ENCODE measurements at regions not wholly inside any gene's neighbourhood (a gene's known extent, or its start where the extent isn't known, plus 50 kb on each side); places are given as distances from the start of the nearest gene placed in this dataset.

DNA sequence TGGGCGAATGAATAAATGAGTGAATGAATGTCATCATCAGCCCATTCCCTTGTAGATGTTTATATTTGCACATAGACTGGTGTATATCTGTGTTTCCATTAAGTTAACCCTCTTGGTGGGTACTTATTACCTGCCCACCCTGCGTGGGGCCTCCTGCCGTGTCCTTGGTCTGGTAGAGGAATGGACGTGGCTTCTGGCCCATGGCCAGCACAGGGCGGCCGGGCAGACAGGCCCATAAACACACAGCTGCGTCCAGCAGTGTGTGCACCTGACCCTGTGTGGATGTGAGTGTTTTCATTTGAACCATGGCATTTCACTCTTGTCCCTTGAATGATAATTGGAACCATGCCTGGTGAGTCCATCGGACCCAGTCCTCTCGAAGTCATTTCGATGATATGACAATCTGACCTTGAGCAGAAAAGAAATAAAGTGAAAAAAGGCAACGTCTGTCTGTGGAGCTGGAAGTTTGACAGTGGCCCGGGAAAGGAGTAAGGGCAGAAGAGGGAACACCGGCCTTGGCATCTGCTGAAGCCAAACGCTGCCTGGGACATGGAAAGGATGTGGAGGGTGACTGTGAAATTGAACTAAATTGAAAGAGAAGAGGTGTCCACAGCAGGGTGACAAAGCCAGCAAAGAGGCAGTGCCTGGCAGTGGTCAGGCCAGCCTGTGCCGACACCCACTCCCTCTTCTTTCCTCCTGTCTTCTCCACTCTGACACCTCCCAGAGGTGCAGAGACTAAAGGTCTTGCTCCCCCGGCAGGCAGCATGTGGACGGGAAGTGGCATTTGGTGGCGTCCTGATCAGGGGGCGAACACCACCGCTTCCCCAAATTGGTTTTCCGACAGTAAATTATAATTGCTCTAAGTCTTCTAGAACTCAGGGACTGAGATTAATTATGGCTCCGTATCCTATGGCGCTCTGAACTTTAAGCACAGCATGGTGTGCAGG, 199.0 kb upstream of the ZMIZ1 start:
- no peak for DNase-seq

DNA sequence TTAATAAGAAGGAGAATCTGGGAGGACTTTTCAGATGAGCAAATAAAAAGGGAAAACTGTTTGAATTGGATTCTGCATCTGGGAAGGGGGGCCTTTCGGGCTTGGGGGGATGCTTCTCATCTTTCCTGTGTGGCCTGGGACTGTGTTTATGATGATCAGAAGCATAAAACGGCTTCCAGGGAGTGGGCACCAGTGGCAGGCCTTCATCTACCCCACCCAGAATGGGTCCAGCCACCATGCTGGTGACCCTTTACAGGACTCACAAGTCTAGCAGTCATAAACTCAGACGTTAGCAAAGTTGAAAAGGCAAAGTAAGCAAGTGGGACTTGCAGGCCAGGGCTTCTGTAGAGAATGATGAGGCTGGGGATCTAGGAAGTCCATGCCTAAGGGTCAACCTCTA, 198.3 kb upstream of the ZMIZ1 start:
- DNase-seq = no peak

DNA sequence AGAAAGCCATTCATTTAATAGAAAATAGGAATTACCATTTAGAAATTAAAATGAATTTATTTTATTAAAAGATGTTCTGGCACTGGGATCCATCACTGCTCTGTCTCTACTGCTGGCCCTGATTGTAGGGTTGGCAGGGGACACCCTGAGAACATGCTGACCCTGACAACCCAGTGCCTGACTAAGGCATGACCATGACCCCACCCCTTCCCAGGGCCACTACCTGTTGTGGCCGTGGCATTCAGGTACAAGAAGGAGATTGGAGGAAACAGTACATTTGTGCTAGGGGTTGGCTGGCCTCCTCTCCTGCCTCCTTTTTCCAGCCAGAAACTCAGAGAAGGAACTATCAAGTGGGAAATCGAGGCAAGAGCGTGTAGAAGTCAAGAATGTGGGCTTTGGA, 197.0 kb upstream of the ZMIZ1 start:
- no peak for DNase-seq

DNA sequence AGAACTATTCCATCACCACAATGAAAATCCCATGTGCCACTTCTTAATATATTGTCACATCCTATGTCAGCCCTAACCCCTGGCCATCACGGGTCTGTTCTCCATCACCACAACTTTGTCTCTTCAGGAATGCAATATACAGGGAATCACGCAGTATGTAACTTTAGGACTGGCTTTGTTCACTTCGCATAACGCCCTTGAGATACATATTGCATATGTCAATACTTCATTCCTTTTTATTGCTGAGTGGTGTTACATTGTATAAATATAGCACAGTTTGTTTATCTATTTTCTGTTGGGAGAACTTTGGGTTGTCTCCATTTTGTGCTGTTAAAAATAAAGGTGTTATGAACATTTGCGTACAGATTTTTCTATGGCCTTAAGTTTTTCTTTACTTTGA, 195.4 kb upstream of the ZMIZ1 start:
- DNase-seq = no peak

DNA sequence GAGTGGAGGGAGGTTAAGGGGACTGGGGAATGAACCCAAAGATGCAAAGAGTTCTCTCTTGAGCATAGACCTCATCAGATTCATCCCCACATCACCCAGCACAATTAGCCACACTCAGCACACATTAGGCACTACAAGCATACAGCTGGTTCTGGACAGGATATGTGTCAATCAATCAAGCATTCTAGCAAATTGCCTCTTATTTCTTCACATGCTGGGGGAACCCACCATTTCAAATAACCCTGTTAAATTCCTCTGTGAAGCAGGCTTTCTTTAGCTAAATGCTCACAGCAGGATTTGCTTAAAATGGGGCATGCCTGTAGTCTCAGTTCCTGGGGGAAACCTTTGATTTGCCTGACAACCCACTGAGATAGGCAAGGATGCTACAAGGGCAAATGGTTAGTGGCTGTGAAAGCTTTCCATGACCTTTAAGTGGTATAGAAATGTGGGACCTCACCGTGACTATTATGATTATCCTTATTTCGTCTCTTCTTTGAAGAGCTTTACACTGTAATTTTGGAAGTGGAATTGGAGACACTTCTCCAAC, 193.4 kb upstream of the ZMIZ1 start:
- DNase-seq = no peak

DNA sequence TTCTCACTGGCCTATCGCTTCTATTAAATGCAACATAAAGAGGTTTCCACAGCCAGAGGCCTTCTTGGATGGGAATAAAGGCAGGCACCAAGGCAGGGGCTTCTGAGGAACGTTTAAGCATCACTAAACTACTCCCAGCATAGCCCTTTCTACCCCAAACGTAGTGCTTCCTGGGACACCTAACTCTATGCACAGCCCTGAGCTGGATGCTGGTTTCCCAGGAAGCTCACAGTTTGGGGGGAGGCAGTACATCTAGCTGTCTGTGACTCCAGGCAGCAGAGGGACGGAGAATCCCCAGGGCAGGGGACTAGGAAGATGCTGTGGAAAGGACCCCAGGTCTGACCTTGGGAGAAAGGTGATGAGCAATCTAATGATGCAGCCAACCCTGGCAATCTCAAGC, 192.8 kb upstream of the ZMIZ1 start:
- DNase-seq = no peak

DNA sequence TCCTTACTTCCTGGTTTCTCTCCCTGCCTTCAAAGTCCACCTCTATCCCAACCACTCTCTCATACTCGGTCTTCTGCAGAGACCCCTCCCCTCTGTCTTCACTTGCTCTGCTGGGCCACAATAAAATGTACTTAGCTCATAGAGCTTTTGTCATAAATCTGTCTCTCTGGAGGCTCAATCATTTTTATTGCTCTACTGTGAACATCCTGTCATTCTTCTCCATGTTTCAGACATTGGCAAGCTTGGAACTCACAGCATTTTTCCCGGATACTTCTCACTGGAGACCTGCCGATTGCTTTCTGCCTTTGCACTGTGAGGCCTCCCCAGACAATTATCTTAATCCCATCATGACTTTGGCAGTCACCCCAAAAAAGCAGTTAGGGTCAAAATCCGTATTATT, 192.3 kb upstream of the ZMIZ1 start:
- DNase-seq = no peak

DNA sequence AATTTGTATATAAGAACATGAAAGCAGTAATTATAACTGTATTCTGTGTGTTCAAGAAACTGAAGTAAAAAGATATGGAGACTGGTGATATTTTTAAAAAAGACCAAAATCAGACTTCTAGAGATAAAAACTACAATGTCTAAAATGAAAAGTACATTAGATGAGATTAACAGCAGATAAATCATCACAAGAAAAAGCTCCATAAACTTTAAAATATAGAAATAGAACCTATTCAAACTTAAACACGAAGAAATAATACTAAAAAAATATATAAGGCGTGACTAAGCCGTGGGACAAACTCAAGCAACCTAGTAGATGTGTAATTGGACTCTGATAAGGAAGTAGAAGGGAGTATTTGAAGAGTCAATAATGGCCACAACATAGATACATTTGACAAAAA, 189.1 kb upstream of the ZMIZ1 start:
- no peak for DNase-seq

DNA sequence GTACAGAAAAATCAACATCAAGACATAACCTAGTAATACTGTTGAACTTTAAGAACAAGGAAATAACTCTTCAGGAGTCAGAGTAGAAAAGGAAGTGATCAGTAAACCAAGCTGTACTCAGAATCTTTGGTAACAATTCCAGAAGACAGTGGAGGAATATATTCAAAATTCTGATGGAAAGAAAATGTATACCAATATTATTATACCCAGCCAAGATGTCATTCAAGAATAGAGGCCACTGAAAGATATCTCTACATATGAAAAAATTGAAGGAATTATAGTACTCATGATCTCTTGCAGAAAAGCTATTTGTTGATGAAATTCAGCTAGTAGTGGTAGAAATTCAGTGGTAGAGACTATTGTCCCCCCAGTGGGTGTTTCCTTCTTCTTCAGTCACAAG, 182.6 kb upstream of the ZMIZ1 start:
- DNase-seq = no peak

DNA sequence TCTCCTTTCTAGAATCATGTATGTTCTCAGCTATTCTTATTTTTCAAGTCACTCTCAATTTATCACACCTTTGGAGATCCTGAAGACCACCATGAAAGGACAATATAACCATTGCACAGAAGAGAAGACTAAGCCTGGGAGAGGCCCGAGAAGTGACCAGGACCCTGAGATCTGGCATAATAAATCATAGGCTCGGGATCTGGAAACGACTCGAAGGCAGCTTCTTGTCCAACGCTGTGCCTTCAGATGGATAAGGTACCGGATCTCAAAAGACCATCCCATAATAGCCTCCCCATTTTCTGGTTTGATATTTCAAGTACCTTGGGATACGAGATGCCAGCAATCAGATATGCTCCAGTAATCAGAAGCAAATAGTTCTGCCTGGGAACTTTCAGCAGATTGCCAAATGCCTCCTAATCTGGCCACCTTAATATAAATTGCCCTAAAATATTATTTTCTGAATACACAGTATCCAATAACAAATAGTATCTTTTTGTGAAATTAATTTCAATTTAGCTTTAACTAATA, 179.2 kb upstream of the ZMIZ1 start:
- DNase-seq = no peak

DNA sequence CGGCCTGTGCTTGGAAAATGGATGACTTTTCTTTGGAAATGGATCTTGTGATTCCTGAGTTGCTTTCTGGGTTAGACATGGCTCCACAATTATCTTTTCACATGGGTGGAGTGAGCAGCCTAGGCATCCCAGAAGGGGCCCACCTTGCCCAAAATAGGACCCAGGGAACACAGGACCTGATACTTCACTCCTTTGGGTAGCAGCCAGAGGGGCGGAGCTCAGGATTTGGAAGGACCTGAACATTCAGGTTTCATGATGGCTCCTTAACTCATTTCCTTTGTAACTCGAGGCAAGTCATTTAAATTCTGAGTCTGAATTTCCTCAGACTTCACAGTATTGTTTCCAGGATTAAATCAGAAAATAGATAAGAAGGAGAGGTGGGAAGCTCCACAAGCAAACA, 178.3 kb upstream of the ZMIZ1 start:
- no peak for DNase-seq

DNA sequence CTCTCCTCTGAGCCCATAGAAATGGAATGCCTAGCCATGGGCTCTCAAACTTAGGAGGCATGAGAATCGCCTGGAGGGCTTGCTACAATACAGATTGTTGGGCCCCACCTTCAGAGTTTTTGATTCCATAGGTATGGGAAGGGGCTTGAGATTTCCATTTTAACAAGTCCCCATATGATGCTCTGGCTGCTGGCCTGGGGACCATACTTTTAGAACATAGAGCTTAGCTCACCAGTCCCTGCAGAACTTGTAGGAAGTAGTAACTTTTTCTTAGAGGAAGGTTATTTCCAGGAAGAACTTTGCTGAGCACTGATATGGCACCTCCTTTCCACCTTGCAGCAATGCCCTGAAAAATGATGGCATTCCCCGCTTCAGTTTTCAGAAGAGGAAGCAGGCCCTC, 177.0 kb upstream of the ZMIZ1 start:
- DNase-seq = no peak

DNA sequence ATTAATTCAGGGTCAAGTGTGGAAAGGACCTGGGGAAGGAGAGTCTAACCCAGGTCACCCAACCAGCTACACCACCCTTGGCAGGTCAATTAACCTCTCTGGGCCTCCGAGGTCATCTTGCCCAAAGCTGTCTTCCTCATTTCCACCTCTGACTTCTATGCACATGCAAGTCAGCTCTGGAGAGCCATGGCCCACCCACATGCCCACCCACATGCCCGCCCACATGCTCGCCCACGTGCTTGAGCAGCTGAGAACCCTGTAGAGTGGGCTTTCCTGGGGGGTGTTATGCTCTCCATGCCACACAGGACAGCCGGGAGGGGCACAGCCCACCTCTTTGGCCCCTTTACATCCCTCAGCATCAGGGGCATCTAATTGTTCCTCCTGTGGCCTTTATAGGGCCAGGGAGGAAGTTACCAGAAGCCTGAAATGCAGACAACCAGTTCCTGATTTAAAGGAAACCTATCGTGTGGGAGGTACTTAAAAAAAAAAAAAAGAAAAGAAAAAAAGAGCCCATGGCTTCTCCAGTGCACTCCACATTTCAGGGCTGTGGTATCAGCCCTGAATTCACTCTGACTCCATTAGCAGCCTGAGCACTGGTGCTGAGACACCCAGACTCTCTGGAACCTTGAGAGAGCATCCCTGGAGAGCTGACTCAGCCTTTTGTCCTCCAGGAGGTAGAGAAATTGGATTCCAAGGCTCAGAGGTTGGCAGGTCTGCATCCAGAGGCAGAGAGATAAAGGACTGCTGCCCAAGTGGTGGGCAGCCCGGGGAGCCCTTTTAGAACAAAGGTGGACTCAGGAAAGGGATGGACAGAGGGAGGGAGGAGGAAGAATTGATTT, 176.2 kb upstream of the ZMIZ1 start:
- DNase-seq = no peak

DNA sequence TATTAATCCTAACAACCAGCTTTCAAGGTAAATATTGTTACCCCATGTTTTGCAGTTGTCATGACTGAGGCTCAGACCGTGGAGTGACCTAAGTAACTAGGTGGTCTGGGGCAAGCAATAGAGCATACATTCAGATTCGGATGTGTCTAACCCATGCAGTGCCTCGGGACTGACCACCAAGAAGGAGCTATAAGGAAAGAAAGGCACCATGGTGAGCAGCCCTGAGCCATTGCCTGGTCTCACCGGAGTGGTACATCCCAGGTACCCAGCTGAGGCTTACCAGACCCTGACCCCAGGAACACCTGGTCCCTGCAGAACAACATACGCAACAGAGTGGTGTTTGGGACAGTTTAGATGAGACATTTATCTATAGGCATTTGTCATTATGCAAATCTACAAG, 175.5 kb upstream of the ZMIZ1 start:
- DNase-seq = no peak

DNA sequence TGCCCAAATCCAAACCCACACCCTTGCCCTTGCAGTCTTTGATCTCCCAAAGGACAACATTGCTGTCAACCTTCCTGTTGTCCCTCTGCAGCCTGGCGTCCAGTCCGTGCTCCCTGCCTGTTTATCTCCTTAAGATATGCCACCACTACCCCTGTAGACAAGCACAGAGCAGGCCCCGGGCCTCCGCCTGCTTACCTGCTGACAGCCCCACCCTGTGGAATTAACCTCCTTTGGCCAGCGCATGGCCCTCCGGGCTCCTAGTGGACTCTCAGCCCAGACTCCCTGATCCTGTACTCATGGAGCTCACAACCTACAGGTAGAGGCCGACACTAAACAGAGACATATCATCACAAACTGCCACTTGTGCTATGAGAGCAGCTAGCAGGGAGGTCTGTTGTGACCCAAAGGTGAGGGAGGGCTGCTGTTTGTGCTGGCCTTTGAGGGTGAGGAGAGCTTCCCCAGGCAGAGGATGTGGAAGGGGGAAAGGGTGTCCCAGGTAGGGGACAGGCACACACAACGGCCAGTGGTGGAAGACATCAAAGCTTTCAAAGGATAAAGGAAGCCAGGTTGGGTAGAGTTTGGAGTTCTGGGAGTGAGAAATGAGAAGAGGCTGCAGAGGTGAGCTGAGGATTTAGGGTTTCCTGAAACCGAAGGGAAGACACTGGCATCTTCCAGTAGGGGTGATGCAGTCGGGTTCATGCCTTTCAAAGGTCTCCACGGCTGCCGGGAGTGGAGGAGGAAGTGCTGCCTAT, 174.5 kb upstream of the ZMIZ1 start:
- no peak for DNase-seq

DNA sequence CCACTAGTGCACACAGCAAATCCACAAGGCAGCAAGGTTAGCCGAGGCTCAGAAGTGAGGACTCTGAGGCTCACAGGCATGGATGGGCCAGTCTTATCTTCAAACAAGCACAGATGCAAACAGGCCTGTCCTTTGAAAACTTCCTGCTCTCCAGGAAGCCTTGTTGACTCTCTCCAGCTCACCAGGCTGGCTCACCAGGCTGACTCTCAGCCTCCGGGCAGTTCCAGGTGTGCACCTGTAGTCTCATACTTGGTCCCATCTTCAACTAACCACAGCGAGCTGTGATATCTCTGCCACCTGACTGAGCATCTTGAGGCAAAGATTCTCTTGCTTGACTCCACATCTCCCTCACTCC, 173.9 kb upstream of the ZMIZ1 start:
- DNase-seq = no peak

DNA sequence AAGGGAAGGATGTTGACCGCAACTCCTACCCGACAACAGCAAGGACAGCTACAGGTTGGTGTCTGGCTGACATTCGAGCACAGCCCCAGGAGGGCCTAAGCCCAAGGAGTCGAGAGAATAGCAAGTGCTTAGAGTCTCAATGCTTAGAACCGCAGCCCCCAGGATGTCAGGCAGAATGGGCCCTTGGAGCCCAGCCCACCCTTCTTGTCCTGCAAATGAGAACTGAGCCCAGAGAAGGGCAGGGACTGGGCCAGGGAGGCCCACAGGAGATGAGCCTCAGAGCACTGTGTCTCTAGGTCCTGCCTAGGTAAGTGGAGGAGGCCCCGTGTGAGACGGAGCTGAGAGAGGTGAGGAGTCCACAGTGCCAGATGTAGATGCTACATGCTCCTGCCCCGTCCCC, 173.3 kb upstream of the ZMIZ1 start:
- DNase-seq = no peak

DNA sequence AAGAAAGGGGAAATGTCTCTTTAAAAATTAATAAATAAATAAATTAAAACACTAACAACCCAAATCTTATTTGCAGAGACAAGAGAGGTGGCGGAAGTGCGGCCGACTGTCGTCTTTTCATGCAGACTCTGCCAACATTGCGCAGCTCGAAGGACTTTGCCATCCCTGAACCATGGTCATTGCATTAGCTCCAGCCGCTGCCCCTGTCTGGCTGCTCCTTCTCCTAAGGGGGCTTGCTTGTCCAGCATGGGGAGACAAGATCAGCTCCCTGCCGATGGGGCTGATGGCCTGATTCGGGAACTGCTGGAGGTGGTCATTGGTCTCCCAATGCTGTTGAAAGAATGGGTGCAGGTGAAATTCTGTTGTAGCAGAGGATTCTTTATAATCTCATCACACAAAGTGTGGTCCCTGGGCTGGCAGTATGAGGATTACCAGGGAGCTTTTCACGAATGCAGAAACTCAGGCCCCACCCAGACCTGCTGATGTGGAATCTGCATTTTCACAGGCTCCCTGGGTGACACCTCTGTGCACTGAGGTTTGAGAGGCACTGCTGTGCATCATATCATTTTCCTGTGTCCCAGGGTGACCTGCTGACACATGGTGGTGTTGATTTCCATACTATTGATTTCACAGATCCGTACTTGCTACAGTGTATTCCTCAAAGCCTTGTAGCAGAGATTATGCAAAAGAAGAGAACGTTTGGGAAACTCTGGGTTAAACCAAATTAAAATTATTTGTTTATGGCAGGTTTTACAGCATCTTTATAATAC, 172.4 kb upstream of the ZMIZ1 start:
- no peak for DNase-seq

DNA sequence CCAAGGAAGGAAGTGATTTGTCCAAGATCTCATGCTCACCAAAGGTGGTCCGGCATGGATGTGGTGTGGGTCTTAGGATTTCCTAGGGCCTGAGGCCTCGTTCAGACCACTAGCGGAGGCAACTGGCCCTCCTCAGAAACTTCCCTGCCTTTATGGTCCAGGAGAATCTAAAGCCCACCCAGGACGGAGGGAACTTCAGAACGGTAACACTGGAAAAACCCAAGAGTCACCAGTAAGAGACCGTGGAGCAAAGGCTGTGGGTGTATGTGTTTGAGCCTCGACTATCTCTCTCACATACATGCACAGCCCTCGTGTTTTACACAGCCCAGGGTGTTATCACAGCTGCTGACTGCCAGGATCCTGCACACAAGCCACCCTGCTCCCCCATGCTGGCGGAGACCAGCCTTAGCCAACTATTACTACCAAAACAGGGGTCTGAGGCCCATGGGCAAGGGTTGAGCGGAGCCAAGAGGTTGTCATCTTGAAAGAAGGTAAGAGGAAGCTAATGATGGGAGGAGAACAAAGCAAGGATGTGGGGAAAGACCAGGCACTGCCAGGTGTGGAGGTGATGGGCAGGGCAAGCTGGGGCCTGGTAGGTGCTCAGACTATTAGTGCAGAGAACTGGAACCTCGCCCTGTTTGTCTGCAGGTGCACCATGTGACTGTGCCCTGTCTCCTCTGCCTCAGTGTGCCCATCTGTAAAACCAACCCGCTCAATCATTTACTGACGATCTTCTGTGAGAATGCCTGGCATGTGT, 170.2 kb upstream of the ZMIZ1 start:
- DNase-seq = no peak

DNA sequence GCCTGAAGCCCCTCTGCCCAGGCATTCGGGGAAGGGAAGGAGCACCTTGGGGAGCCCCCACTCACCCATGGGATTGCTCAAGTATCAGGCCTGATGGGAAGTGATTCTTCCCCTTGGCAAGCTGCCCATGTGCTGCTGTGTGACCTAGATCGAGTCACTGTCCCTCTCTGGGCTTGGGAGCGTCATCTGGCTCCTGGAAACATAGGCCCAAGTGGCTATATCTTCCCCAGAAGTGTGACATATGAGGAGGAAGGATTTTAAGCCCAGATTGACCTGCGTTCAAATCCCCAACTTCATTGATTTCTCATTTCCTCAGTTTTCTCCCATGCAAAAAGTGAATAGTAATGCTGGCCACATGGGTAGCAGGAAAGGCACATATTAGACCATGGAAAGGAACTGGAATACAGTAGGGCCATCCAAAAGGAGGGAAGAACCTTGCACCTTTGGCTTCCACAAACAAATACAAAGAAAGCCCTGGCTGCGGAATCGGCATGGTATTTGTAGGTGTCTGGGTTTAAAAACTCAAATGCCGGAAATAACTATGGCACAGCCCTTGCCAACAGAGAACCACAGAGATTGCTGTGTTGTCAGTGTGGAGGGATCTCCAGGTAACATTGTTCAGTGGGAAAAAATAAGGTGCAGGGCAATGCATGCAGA, 169.5 kb upstream of the ZMIZ1 start:
- no peak for DNase-seq
